Tibial nerve (tissue), 4 donors: ENCODE measurements at regions not wholly inside any gene's neighbourhood (a gene's known extent, or its start where the extent isn't known, plus 50 kb on each side); places are given as distances from the start of the nearest gene placed in this dataset.
A peak's percentile ranks its signal among the peaks of the same experiment; 100 is the strongest.

Source experiments
- DNase-seq, 2 donors: peaks; one replicate each; pipeline ENCODE4 v3.0.0-alpha.2; 2019; ENCODE audit warnings: low spot score in 2 of 2
- H3K27ac ChIP-seq, 4 donors: fragments of 200-600 bp; sonication (generic) in 3 of 4; one replicate each; pipeline ENCODE4 v1.5.1; 2017 to 2019; ENCODE audit warnings: mild to moderate bottlenecking in 1 of 4
- H3K27me3 ChIP-seq, 2 donors: fragments of 200-600 bp; sonication (generic) in 1 of 2; one replicate each; pipeline versions ENCODE4 v1.5.1 to v1.6.0; 2017 to 2019
- H3K36me3 ChIP-seq, 3 donors: fragments of 200-600 bp; sonication (generic); one replicate each; pipeline ENCODE4 v1.5.1; 2018 to 2019
- H3K4me1 ChIP-seq, 4 donors: fragments of 200-600 bp; sonication (generic) in 3 of 4; one replicate each; pipeline ENCODE4 v1.5.1; 2017 to 2019
- H3K4me3 ChIP-seq, 4 donors: fragments of 200-600 bp; sonication (generic) in 3 of 4; one replicate each; pipeline ENCODE4 v1.5.1; 2017 to 2019; ENCODE audit warnings: mild to moderate bottlenecking in 1 of 4, moderate library complexity in 1 of 4
- H3K9me3 ChIP-seq, 4 donors: fragments of 200-600 bp; sonication (generic) in 3 of 4; one replicate each; pipeline ENCODE4 v1.5.1; 2017 to 2019
- EP300 ChIP-seq, 2 donors: sonication (generic); formaldehyde crosslinking; IDR thresholded peaks; one replicate each; pipeline ENCODE4 v1.6.1; 2017; ENCODE audit warnings: antibody characterized with exemption in 2 of 2, mild to moderate bottlenecking in 1 of 2
- POLR2A ChIP-seq, 2 donors: fragments of 450-650 bp; IDR thresholded peaks; one replicate each; pipeline ENCODE4 v1.6.1; 2017; ENCODE audit warnings: antibody characterized with exemption in 2 of 2, mild to moderate bottlenecking in 2 of 2, moderate library complexity in 2 of 2
- WGBS, 2 donors: methylation state at CpG; one replicate each; pipeline ENCODE4 v1.1.5; 2018; 5-methylcytosine and 5-hydroxymethylcytosine counted together
- TF ChIP-seq, protein P1 (sequence below), 5 experiments: fragments of 200-600 bp in 3 of 5; fragments of 450-650 bp in 2 of 5; sonication (generic) in 3 of 5; IDR thresholded peaks; one replicate each; pipeline ENCODE4 v1.5.1; 2016 to 2019; ENCODE audit warnings: antibody characterized with exemption in 5 of 5, mild to moderate bottlenecking in 3 of 5, moderate library complexity in 2 of 5

DNA sequence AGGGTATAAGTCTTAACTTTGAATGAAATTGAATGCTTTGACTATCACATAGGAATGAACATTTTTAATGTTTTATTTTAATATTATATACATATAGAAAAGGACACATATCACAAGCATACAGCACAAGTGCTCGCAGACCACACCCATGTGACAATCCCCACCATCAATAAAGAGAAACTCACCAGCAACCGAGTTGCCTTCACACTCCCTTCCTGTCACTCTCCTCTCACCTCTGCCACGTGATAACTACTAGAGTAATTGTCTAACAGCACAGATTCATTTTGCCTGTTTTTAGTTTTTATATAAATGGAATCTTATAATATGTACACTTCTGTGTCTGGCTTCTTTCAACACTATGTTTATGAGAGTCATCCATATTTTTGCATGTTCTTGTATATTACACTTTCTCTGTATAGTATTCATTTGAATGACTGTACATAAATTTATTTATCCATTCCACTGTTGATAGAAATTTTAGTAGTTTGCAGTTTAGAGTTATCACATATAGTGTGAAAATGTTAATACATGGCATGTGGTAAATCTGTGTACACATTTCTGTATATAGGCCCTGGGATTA, 304.9 kb upstream of the DUSP10 start:
- H3K27me3 ChIP-seq: no peaks in the 10 kb centered on the region
- TF ChIP-seq EP300 (IDR thresholded peaks at IDR 0.05) (no peak), POLR2A (IDR thresholded peaks at IDR 0.05) (no peak)
- TF ChIP-seq, protein P1, sequence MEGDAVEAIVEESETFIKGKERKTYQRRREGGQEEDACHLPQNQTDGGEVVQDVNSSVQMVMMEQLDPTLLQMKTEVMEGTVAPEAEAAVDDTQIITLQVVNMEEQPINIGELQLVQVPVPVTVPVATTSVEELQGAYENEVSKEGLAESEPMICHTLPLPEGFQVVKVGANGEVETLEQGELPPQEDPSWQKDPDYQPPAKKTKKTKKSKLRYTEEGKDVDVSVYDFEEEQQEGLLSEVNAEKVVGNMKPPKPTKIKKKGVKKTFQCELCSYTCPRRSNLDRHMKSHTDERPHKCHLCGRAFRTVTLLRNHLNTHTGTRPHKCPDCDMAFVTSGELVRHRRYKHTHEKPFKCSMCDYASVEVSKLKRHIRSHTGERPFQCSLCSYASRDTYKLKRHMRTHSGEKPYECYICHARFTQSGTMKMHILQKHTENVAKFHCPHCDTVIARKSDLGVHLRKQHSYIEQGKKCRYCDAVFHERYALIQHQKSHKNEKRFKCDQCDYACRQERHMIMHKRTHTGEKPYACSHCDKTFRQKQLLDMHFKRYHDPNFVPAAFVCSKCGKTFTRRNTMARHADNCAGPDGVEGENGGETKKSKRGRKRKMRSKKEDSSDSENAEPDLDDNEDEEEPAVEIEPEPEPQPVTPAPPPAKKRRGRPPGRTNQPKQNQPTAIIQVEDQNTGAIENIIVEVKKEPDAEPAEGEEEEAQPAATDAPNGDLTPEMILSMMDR (IDR thresholded peaks at IDR 0.05): no peak
- 87 to 91% methylated on average over 3 of the region's 3 CpGs for WGBS, 2 donors

DNA sequence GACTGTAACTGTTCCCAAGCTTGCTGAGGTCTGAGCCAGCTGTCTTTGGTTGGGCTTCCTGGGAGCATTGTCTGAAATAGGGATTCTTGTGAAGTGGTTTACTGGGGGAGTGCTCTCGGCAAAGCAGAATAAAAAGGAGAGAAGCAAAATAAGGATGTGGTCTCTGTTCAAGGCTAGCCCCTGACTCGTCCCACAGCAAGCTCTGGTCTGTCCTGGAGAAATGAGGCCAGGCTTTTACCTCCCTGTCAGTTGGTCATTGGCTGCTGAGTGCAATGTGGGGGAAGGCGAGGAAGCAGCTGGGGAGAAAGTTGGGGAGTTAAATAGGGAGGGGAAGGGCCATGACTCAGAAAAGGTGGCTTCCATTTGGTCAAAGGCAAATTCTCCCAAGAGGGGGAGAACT, 303.9 kb upstream of the DUSP10 start:
- no peaks in the 10 kb centered on the region for H3K9me3 ChIP-seq
- no peaks in the 10 kb centered on the region for H3K27me3 ChIP-seq
- H3K4me1 ChIP-seq: peaks cover 0 to 14% (median 5%) of the 10 kb centered on the region in 4 donors
- H3K36me3 ChIP-seq: no peaks in the 10 kb centered on the region
- DNase-seq: no peak
- 90 to 94% methylated on average over 3 of the region's 3 CpGs for WGBS, 2 donors
- TF ChIP-seq EP300 (IDR thresholded peaks at IDR 0.05) (no peak), POLR2A (IDR thresholded peaks at IDR 0.05) (no peak)
- TF ChIP-seq, protein P1 (IDR thresholded peaks at IDR 0.05): no peak
- no peak overlapping the region for H3K4me3 ChIP-seq
- H3K27ac ChIP-seq: no peak overlapping the region

More for the DNA sequence above, 304.9 kb upstream of the DUSP10 start:
- no peak overlapping the region for H3K27ac ChIP-seq
- no peak overlapping the region for H3K4me3 ChIP-seq
- H3K4me1 ChIP-seq: peaks cover 0 to 14% (median 5%) of the 10 kb centered on the region in 4 donors
- DNase-seq: no peak
- H3K9me3 ChIP-seq: no peaks in the 10 kb centered on the region
- no peaks in the 10 kb centered on the region for H3K36me3 ChIP-seq

DNA sequence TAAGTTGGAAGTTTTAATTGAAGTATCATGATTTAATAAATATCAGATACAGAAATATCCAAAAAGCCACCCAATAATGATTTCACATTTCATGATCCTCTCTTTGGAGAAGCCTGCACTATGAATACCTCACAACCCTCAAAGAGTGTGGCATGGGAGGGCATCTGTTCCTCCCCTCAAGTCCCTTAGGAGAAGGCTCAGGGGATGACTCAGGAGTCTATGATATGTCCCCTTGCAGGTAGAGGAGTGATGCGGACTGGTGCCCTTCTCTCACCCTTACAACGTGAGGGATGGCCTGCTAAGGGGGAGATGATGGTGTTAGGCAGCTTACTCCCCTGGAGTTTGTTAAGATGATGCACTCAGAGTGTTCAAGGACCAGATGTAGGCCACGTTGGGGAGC, 303.3 kb upstream of the DUSP10 start:
- WGBS, 2 donors: 93 to 98% methylated on average over 3 of the region's 3 CpGs
- no peak overlapping the region for H3K27ac ChIP-seq
- no peak overlapping the region for H3K4me3 ChIP-seq

DNA sequence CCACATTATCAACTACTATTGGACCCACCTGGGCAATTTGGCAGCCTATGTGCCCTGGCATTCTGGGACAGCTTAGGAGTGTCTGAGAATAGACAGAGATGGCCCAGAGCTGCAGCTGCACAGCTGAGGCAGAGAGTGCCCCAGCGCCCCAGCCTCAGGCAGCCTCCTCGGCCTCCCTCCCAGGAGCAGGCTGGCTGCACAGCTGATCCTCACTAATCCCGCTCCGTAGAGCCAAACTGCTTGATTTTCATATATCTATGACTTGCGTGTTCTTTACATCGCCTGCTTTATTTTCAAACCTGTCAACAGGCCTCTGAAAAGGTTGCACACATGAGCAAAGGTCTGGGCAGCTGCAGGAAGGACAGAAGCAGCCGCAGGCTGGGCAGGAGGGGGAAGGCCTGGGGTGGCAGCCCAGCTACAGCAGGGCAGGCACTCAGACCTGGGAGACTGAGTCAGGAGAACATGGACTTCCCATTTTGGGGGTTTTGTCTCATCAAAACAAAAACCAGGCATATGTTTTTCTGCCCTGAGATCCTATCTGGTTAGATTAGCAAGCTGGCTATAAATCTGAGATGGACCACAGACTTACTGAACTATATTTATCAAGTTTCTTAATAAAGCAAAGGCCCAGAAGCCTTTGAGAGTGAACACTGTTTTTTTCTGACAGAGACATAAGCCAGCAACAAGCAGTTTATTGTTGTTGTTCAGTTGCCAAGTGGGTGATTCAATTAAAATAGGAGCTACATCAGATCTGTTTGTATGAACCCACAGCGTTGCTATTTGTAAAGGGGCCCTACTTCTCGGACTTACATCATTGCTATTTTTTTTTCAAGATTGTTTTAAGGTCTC, 301.8 kb upstream of the DUSP10 start:
- Histone ChIP-seq H3K4me3 (no peak overlapping the region), H3K27me3 (no peaks in the 10 kb centered on the region), H3K9me3 (no peaks in the 10 kb centered on the region), H3K27ac (peak overlapping the region in 2 of 4 donors; percentile 48), H3K36me3 (no peaks in the 10 kb centered on the region), H3K4me1 (peaks cover 0 to 14% (median 5%) of the 10 kb centered on the region in 4 donors)
- TF ChIP-seq EP300 (IDR thresholded peaks at IDR 0.05): no peak
- TF ChIP-seq POLR2A (IDR thresholded peaks at IDR 0.05): no peak
- TF ChIP-seq, protein P1 (IDR thresholded peaks at IDR 0.05): no peak
- WGBS, 2 donors: 65 to 67% methylated on average over 8 to 9 of the region's 9 CpGs
- peak in 1 of 2 donors; percentile 12 for DNase-seq

More for the DNA sequence above, 303.3 kb upstream of the DUSP10 start:
- DNase-seq: no peak
- Histone ChIP-seq H3K36me3 (no peaks in the 10 kb centered on the region), H3K9me3 (no peaks in the 10 kb centered on the region), H3K27me3 (no peaks in the 10 kb centered on the region), H3K4me1 (peaks cover 0 to 14% (median 5%) of the 10 kb centered on the region in 4 donors)
- TF ChIP-seq, protein P1 (IDR thresholded peaks at IDR 0.05): no peak
- TF ChIP-seq POLR2A (IDR thresholded peaks at IDR 0.05) (no peak), EP300 (IDR thresholded peaks at IDR 0.05) (no peak)

DNA sequence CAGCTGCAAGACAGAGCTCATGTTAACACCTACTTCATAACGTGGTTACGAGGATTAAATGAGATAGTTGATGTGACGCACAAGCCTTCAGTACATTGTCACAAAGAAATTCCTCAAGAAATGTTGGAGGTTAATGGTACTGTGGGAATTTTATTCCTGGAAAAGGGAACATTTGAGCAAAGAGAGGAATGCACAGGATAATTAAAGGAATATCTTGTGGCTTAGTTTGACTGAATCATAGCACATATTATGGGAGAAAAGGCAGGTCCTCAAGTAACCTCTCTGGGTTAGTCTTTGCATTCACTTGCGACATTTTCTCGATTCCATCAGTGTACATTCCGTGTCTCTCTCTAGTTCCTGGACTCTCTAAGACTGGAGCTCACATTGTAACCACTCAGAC, 300.2 kb upstream of the DUSP10 start:
- no peak overlapping the region for H3K27ac ChIP-seq
- TF ChIP-seq, protein P1 (IDR thresholded peaks at IDR 0.05): no peak
- TF ChIP-seq POLR2A (IDR thresholded peaks at IDR 0.05) (no peak), EP300 (IDR thresholded peaks at IDR 0.05) (no peak)
- no peaks in the 10 kb centered on the region for H3K36me3 ChIP-seq
- no peak overlapping the region for H3K4me3 ChIP-seq
- 95 to 97% methylated on average over 6 of the region's 6 CpGs for WGBS, 2 donors
- H3K27me3 ChIP-seq: no peaks in the 10 kb centered on the region
- DNase-seq: no peak
- H3K4me1 ChIP-seq: peaks cover 0 to 11% (median 5%) of the 10 kb centered on the region in 4 donors
- H3K9me3 ChIP-seq: no peaks in the 10 kb centered on the region
